ENCODE measurements at regions not wholly inside any gene's neighbourhood (a gene's known extent, or its start where the extent isn't known, plus 50 kb on each side); places are given as distances from the start of the nearest gene placed in this dataset.

- intact Hi-C loops (cut with micrococcal nuclease; ENCODE audit: unreplicated experiment) = no loop called here
- Mint-ChIP-seq H3K9me3 (ENCODE audit: unreplicated experiment) (no peaks in the 10 kb centered on the region), H3K4me1 (ENCODE audit: low read depth, unreplicated experiment) (no peaks in the 10 kb centered on the region), H3K27ac (ENCODE audit: unreplicated experiment) (no peak overlapping the region), H3K36me3 (ENCODE audit: insufficient read depth, unreplicated experiment) (no peaks in the 10 kb centered on the region), H3K4me3 (ENCODE audit: unreplicated experiment) (no peak overlapping the region), H3K27me3 (ENCODE audit: insufficient read depth, unreplicated experiment) (peaks cover 3% of the 10 kb centered on the region)
- BruUV-seq (replicated peaks) = no TSS peak
- ChIA-PET POLR2A (no interaction called here), CTCF (no interaction called here)
- no peak for TF ChIP-seq CTCF (IDR thresholded peaks at IDR 0.05; ENCODE audit: insufficient read depth in 1 of 2, low read depth in 1 of 2, low read length in 1 of 2, severe bottlenecking in 1 of 2, unreplicated experiment in 1 of 2)
- DNase-seq = no peak
- no peak overlapping the region for H3K4me3 ChIP-seq (ENCODE audit: low read depth, low read length)
- H3K9me3 ChIP-seq = no peaks in the 10 kb centered on the region
- no peaks in the 10 kb centered on the region for H3K36me3 ChIP-seq (ENCODE audit: control insufficient read depth, insufficient read depth, low read length)
- H3K27me3 ChIP-seq (replicated peaks; ENCODE audit: control insufficient read depth, insufficient read depth, low read length) = no peaks in the 10 kb centered on the region
- no peaks in the 10 kb centered on the region for H3K4me1 ChIP-seq
These were observed 1006.3 kb downstream of the SORCS1 start for GRCh38 chr10:106158241-106158640.

- no peaks in the 10 kb centered on the region for H3K27me3 ChIP-seq (replicated peaks; ENCODE audit: control insufficient read depth, insufficient read depth, low read length)
- POLR2A ChIA-PET = no interaction called here
- Mint-ChIP-seq H3K27ac (ENCODE audit: unreplicated experiment) (no peak overlapping the region), H3K4me1 (ENCODE audit: low read depth, unreplicated experiment) (no peaks in the 10 kb centered on the region), H3K9me3 (ENCODE audit: unreplicated experiment) (no peaks in the 10 kb centered on the region), H3K4me3 (ENCODE audit: unreplicated experiment) (no peak overlapping the region), H3K36me3 (ENCODE audit: insufficient read depth, unreplicated experiment) (no peaks in the 10 kb centered on the region), H3K27me3 (ENCODE audit: insufficient read depth, unreplicated experiment) (no peaks in the 10 kb centered on the region)
- no TSS peak for BruUV-seq (replicated peaks)
- intact Hi-C loops (cut with micrococcal nuclease; ENCODE audit: unreplicated experiment) = no loop called here
- no peak for DNase-seq
- no peaks in the 10 kb centered on the region for H3K36me3 ChIP-seq (ENCODE audit: control insufficient read depth, insufficient read depth, low read length)
- TF ChIP-seq CTCF (IDR thresholded peaks at IDR 0.05; ENCODE audit: insufficient read depth in 1 of 2, low read depth in 1 of 2, low read length in 1 of 2, severe bottlenecking in 1 of 2, unreplicated experiment in 1 of 2) = no peak
- no peaks in the 10 kb centered on the region for H3K9me3 ChIP-seq
- CTCF ChIA-PET = no interaction called here
- no peak overlapping the region for H3K4me3 ChIP-seq (ENCODE audit: low read depth, low read length)
- no peaks in the 10 kb centered on the region for H3K4me1 ChIP-seq
These were observed 1017.5 kb downstream of the SORCS1 start for GRCh38 chr10:106147021-106147420.

GRCh38 chr10:106139915-106140314, 1024.6 kb downstream of the SORCS1 start:
- ChIA-PET POLR2A (no interaction called here), CTCF (no interaction called here)
- Mint-ChIP-seq H3K4me1 (ENCODE audit: low read depth, unreplicated experiment) (no peaks in the 10 kb centered on the region), H3K9me3 (ENCODE audit: unreplicated experiment) (no peaks in the 10 kb centered on the region), H3K27ac (ENCODE audit: unreplicated experiment) (no peak overlapping the region), H3K36me3 (ENCODE audit: insufficient read depth, unreplicated experiment) (no peaks in the 10 kb centered on the region), H3K27me3 (ENCODE audit: insufficient read depth, unreplicated experiment) (no peaks in the 10 kb centered on the region), H3K4me3 (ENCODE audit: unreplicated experiment) (no peak overlapping the region)
- Histone ChIP-seq H3K4me1 (no peaks in the 10 kb centered on the region), H3K9me3 (no peaks in the 10 kb centered on the region), H3K27me3 (replicated peaks; ENCODE audit: control insufficient read depth, insufficient read depth, low read length) (no peaks in the 10 kb centered on the region), H3K4me3 (ENCODE audit: low read depth, low read length) (no peak overlapping the region), H3K36me3 (ENCODE audit: control insufficient read depth, insufficient read depth, low read length) (no peaks in the 10 kb centered on the region)
- no TSS peak for BruUV-seq (replicated peaks)
- no peak for DNase-seq
- no peak for TF ChIP-seq CTCF (IDR thresholded peaks at IDR 0.05; ENCODE audit: insufficient read depth in 1 of 2, low read depth in 1 of 2, low read length in 1 of 2, severe bottlenecking in 1 of 2, unreplicated experiment in 1 of 2)
- intact Hi-C loops (cut with micrococcal nuclease; ENCODE audit: unreplicated experiment) = no loop called here

Data from Caco-2 (cell line).